H1 (cell line): ENCODE measurements at regions not wholly inside any gene's neighbourhood (a gene's known extent, or its start where the extent isn't known, plus 50 kb on each side); places are given as distances from the start of the nearest gene placed in this dataset.

ENCODE experiments used
- ASH2L ChIP-seq: fragments of 200-600, 300-600 bp; sonication (generic); IDR thresholded peaks from one replicate; pipeline ENCODE4 v1.7.1; 2017; ENCODE audit warnings: low read length
- BRCA1 ChIP-seq: IDR thresholded peaks from 2 replicates; pipeline ENCODE4 v1.6.1; 2012; ENCODE audit warnings: low read depth, low read length, improper control_type of control experiment
- EP300 ChIP-seq, 2 experiments: IDR thresholded peaks; 1 replicate in 1 of 2; 2 replicates in 1 of 2; pipeline ENCODE4 v1.6.1; 2011 to 2012; ENCODE audit warnings: low read depth in 2 of 2, low read length in 2 of 2, mild to moderate bottlenecking in 2 of 2, borderline replicate concordance in 1 of 2, inconsistent platforms in 1 of 2, moderate library complexity in 1 of 2
- EZH2 ChIP-seq: fragments of 200-600 bp; sonication (generic); IDR thresholded peaks from 2 replicates; pipeline ENCODE4 v1.7.1; 2012; ENCODE audit warnings: low read depth, mild to moderate bottlenecking, moderate library complexity, low read length, inconsistent platforms; ENCODE audit not compliant: severe bottlenecking
- JUND ChIP-seq: IDR thresholded peaks from 2 replicates; pipeline ENCODE4 v1.6.1; 2011; ENCODE audit warnings: mild to moderate bottlenecking, improper control_type of control experiment, low read length
- MAFK ChIP-seq: IDR thresholded peaks from 2 replicates; pipeline ENCODE4 v1.6.1; 2012; ENCODE audit warnings: low read depth, mild to moderate bottlenecking, improper control_type of control experiment, low read length
- POLR2A ChIP-seq, 2 experiments: IDR thresholded peaks; 1 replicate in 1 of 2; 2 replicates in 1 of 2; pipeline ENCODE4 v1.6.1; 2011; ENCODE audit warnings: low read depth in 2 of 2, low read length in 2 of 2, mild to moderate bottlenecking in 2 of 2; ENCODE audit errors: control extremely low read depth in 1 of 2
- POLR2AphosphoS5 ChIP-seq: IDR thresholded peaks from 2 replicates; pipeline ENCODE4 v1.6.1; 2011; ENCODE audit warnings: low read depth, low read length
- RBBP5 ChIP-seq: IDR thresholded peaks from 2 replicates; pipeline ENCODE4 v1.7.1; 2012; ENCODE audit warnings: low read depth, mild to moderate bottlenecking, inconsistent platforms, low read length, moderate library complexity, borderline replicate concordance
- RXRA ChIP-seq: IDR thresholded peaks from 2 replicates; pipeline ENCODE4 v1.6.1; 2011; ENCODE audit warnings: low read depth, mild to moderate bottlenecking, low read length, moderate library complexity; ENCODE audit not compliant: insufficient read depth
- SP2 ChIP-seq: IDR thresholded peaks from 2 replicates; pipeline ENCODE4 v1.6.1; 2012; ENCODE audit warnings: mild to moderate bottlenecking, low read length, inconsistent platforms
- TAF1 ChIP-seq: IDR thresholded peaks from 2 replicates; pipeline ENCODE4 v1.6.1; 2011; ENCODE audit warnings: mild to moderate bottlenecking, low read depth, low read length
- TF ChIP-seq, protein P1 (sequence below), 3 experiments: IDR thresholded peaks; 1 replicate in 2 of 3; 2 replicates in 1 of 3; pipeline versions ENCODE4 v1.5.1 to v1.6.1; 2011; ENCODE audit warnings: low read length in 3 of 3, mild to moderate bottlenecking in 3 of 3, inconsistent platforms in 2 of 3, low read depth in 1 of 3, moderate library complexity in 1 of 3; ENCODE audit not compliant: insufficient read depth in 1 of 3; ENCODE audit errors: control extremely low read depth in 1 of 3
- TF ChIP-seq, protein P2 (sequence below): IDR thresholded peaks from 2 replicates; pipeline ENCODE4 v1.6.1; 2011; ENCODE audit warnings: low read length, improper control_type of control experiment

DNA sequence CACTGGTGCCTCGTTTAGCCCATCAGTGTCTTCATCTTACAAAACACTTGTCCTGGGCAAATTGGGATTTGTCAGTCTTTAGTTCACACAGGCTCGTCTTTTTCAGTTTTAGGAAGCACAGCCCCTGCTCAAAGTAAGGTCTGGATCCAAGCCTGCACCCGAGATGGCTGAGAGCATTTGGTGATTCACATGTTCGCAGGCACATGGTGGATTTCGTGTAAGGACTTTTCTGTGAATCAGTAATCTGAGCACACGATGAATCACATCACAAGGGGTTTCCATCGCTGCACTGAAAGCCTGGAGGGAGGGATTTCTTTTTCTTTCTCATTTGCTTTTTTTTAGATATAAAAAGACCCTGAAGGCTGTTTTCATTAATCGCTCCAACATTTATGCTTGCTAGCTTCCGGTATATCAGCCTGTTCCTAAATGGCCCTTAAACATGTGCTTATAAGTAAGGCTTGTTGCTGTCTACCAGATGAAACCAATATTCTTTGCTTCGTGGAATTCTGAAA, 435.6 kb upstream of the ATP10A start:
- TF ChIP-seq, protein P1, sequence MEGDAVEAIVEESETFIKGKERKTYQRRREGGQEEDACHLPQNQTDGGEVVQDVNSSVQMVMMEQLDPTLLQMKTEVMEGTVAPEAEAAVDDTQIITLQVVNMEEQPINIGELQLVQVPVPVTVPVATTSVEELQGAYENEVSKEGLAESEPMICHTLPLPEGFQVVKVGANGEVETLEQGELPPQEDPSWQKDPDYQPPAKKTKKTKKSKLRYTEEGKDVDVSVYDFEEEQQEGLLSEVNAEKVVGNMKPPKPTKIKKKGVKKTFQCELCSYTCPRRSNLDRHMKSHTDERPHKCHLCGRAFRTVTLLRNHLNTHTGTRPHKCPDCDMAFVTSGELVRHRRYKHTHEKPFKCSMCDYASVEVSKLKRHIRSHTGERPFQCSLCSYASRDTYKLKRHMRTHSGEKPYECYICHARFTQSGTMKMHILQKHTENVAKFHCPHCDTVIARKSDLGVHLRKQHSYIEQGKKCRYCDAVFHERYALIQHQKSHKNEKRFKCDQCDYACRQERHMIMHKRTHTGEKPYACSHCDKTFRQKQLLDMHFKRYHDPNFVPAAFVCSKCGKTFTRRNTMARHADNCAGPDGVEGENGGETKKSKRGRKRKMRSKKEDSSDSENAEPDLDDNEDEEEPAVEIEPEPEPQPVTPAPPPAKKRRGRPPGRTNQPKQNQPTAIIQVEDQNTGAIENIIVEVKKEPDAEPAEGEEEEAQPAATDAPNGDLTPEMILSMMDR (IDR thresholded peaks at IDR 0.05; ENCODE audit: control extremely low read depth in 1 of 3, insufficient read depth in 1 of 3, low read depth in 1 of 3, low read length in 3 of 3) = no peak
- TF ChIP-seq POLR2A (IDR thresholded peaks at IDR 0.05; ENCODE audit: control extremely low read depth in 1 of 2, low read depth in 2 of 2, low read length in 2 of 2) = no peak
- TF ChIP-seq TAF1 = no peak
- TF ChIP-seq EZH2 = no peak
- no peak for TF ChIP-seq JUND
- TF ChIP-seq SP2 = no peak
- TF ChIP-seq MAFK = no peak
- TF ChIP-seq RBBP5 = no peak
- no peak for TF ChIP-seq POLR2AphosphoS5
- no peak for TF ChIP-seq ASH2L
- no peak for TF ChIP-seq RXRA
- TF ChIP-seq, protein P2, sequence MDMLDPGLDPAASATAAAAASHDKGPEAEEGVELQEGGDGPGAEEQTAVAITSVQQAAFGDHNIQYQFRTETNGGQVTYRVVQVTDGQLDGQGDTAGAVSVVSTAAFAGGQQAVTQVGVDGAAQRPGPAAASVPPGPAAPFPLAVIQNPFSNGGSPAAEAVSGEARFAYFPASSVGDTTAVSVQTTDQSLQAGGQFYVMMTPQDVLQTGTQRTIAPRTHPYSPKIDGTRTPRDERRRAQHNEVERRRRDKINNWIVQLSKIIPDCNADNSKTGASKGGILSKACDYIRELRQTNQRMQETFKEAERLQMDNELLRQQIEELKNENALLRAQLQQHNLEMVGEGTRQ = no peak
- no peak for TF ChIP-seq EP300 (IDR thresholded peaks at IDR 0.05; ENCODE audit: borderline replicate concordance in 1 of 2, low read depth in 2 of 2, low read length in 2 of 2)
- no peak for TF ChIP-seq BRCA1
